ENCODE measurements at regions not wholly inside any gene's neighbourhood (a gene's known extent, or its start where the extent isn't known, plus 50 kb on each side); places are given as distances from the start of the nearest gene placed in this dataset.

DNA sequence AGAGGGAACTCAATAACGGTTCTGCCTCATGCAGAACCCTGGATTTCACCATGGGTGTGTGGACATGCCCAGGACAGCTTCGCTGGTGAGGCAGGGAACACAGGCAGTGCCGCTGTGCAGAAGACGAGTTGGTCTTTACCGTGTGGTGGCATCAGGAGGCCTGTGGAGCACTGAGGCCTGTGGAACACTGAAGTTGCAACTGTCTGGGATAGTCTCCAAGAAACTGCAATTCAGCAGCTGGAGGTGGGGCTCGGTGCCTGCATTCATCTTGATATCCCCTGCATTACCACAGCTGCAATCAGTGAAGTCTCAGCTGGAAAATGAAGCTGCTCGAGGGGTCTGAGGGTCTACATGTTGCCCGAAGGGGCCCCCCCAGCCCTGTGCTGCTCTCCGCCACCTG is 202.4 kb upstream of the CDH4 start:
- no peak for TF ChIP-seq POLR2A (IDR thresholded peaks at IDR 0.05; ENCODE audit: low read depth, low read length)
- TF ChIP-seq TAF1 (IDR thresholded peaks at IDR 0.05; ENCODE audit: low read depth, low read length), result no peak
- TF ChIP-seq SPI1 (IDR thresholded peaks at IDR 0.05; ENCODE audit: low read depth, low read length), result no peak
- TF ChIP-seq POLR2AphosphoS5 (IDR thresholded peaks at IDR 0.05; ENCODE audit: low read depth, low read length), result no peak

Data from GM12891 (cell line).